Stimulated activated CD8-positive, alpha-beta memory T cell treated with anti-CD3 and anti-CD28 coated beads, Interleukin-4, amount 100 ng/mL, for 1 hour (primary cell): ENCODE measurements at regions not wholly inside any gene's neighbourhood (a gene's known extent, or its start where the extent isn't known, plus 50 kb on each side); places are given as distances from the start of the nearest gene placed in this dataset.
"Not testable (repeated sequence)": the region's sequence is repeated elsewhere in the genome, so short reads cannot be mapped to it uniquely, and the experiment has no call there.

Source experiments
- DNase-seq, 2 donors: peaks; one replicate each; pipeline ENCODE4 v3.0.0-alpha.2; 2020; ENCODE audit warnings: low read depth in 2 of 2, low spot score in 1 of 2

GRCh38 chr10:46202405-46202804 lies 84.4 kb upstream of the ANTXRL start:
- DNase-seq: not testable (repeated sequence)

- DNase-seq: not testable (repeated sequence)
Measured at GRCh38 chr10:46204482-46205102, 82.2 kb upstream of the ANTXRL start.

DNA sequence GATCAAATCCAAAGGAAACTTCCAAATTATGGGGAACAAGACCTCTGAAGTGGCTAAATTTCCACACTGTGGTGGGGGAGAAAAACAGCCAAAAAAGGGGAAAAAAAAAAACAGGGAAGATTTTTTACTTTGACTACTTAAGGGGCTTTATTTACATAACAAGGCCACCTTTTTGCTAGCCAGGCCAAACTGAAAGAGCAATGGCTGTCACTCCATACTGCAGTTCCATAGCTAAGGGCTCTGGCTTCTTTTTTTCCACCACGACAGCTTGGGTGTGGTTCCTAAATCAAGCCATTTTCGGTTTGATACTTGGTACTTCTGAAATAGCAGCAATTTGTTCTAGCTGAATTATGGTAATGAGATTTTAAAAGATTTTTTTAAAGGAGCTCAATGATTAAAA lies 76.4 kb upstream of the ANTXRL start:
- not testable (repeated sequence) for DNase-seq

DNA sequence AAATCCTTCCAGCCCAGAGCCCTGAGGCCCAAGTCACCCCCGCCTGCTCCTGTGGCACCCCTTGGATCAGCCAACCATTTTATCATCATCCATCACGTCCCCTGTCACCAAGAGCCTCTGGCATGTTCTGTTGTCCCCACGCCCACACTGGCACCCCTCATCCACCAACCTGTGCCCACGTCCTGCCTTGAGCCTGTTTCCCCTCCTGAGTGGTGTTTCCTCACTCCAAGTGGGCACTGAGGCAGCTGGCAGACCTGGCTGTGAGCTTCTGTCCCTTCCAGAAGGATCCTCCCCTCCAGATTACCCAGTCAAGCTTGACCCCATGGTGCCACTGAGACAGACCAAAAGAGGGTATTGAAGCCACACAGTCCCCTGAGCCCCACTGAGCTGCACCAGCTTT lies 71.4 kb upstream of the ANTXRL start:
- no peak for DNase-seq

- no peak for DNase-seq
Measured at GRCh38 chr10:46216003-46216634, 70.7 kb upstream of the ANTXRL start.

GRCh38 chr10:46216836-46217751 lies 69.7 kb upstream of the ANTXRL start:
- DNase-seq: no peak

- no peak for DNase-seq
Measured at GRCh38 chr10:46217752-46218453, 68.9 kb upstream of the ANTXRL start.

- no peak for DNase-seq
Measured at GRCh38 chr10:46218921-46219320, 67.9 kb upstream of the ANTXRL start.

- DNase-seq: not testable (repeated sequence)
Measured at GRCh38 chr10:46219431-46219990, 67.3 kb upstream of the ANTXRL start.

- no peak for DNase-seq
Measured at GRCh38 chr10:46220187-46220586, 66.6 kb upstream of the ANTXRL start.

GRCh38 chr10:46220872-46221538 lies 65.8 kb upstream of the ANTXRL start:
- no peak for DNase-seq

GRCh38 chr10:46222364-46222935 lies 64.3 kb upstream of the ANTXRL start:
- DNase-seq: no peak

- DNase-seq: no peak
Measured at GRCh38 chr10:46223064-46223480, 63.7 kb upstream of the ANTXRL start.

GRCh38 chr10:46223626-46224413 lies 63.0 kb upstream of the ANTXRL start:
- no peak for DNase-seq

- no peak for DNase-seq
Measured at GRCh38 chr10:46224414-46224682, 62.4 kb upstream of the ANTXRL start.

DNA sequence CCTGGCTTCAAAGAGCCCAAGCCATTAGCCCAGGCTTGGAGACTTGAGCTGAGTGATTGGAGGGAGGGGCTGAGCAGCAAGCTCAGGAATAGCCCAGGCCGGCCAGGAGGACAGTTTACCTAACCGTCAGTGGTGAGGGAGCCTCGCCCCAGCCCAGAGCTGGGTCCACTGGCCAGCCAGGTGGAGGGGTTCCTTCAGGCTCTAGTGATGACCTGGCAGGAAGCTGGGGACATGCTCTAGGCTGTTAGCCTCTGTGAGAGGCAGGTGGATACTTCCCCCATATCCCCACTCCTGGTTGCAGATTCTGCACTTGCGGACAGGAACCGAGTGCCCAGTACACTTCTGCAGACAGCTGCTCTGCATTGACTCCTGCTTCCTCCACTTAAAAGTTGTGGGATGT lies 61.2 kb upstream of the ANTXRL start:
- DNase-seq: no peak

DNA sequence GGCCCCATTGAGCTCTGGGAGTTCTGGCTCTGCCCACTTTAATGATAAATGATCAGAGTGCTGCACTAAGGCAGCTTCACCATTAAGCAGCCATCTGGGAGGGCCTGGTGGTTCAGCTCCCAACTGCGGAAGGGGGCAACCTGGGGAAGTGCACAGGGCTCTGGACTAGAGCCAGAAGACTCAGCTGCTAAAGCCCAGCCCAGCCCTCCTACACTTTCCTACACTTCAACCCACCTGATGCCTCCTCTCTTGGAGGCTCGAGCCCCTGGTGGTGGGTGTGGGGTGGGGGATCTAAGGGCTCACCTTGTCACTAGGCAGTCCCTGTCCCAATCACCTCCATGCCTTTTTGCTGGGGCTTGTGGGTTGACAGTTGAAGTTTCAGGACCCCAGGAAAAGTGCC lies 60.6 kb upstream of the ANTXRL start:
- no peak for DNase-seq

DNA sequence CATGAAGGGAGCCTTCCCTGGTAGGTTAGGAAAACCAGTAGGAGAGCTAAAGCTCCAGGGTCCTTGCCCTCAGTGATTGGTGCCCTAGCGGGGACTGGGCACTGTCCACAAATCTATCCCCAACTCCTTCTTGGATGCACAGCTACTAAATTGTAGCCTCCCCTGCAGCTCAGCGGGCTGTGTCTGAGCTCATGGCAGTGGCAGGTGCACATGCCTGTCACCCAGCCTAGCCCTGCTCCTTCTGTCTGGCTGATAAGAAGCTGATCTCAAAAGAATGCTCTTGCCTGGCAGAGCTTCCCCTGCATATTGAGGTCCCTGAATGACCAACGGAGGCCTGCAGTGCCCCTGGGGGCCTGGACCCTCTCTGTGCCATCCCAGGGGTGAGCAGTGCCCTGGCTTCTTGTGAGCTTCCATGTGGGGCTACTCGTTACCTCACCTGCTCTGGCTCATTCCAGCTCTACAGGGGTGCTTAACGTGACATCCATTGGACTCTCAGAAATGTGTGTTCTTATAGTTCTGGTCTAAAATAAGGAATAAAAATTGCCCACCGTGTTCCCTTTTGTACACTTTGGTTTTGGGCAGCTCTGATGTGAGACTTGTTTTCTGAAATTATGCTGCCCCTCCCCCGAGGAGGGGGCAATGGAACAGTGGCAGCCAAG lies 59.8 kb upstream of the ANTXRL start:
- DNase-seq: no peak

- no peak for DNase-seq
Measured at GRCh38 chr10:46227571-46227935, 59.2 kb upstream of the ANTXRL start.
